Endothelial cell of umbilical vein (primary cell): ENCODE measurements at regions not wholly inside any gene's neighbourhood (a gene's known extent, or its start where the extent isn't known, plus 50 kb on each side); places are given as distances from the start of the nearest gene placed in this dataset.

Experiments
- BruUV-seq: library from RNA; stranded (reverse); fragments of 400-500 nt; replicated peaks from 2 replicates; lab custom pipeline; 2021; lab: Mats Ljungman, UMichigan
- CTCF ChIA-PET: fragments of 300-600, 350-600 bp; sonication (Branson Sonifier 250); formaldehyde crosslinking; loops from one replicate; lab custom pipeline; 2021; ENCODE audit warnings: antibody characterized with exemption, inconsistent platforms; lab: Charles Lee
- POLR2A ChIA-PET: fragments of 300-600, 350-600 bp; sonication (Branson Sonifier 250); formaldehyde crosslinking; loops from one replicate; lab custom pipeline; 2021; ENCODE audit warnings: antibody characterized with exemption, inconsistent platforms; lab: Charles Lee
- DNase-seq: peaks from one replicate; pipeline ENCODE4 v3.0.0-alpha.2; 2011; ENCODE audit warnings: low read depth, low spot score
- FAIRE-seq: peaks from 2 replicates; lab custom pipeline; 2011; peaks lifted over from hg19 to GRCh38; lab: Jason Lieb, UNC
- H2AFZ ChIP-seq: 2 replicates; pipeline ENCODE4 v1.6.0; 2012; ENCODE audit warnings: low read depth, low read length, control low read depth, inconsistent platforms
- H3K27ac ChIP-seq: 2 replicates; pipeline ENCODE4 v1.5.1; 2011; ENCODE audit warnings: low read depth, mild to moderate bottlenecking, control low read depth, low read length, moderate library complexity; ENCODE audit not compliant: insufficient read depth
- H3K27me3 ChIP-seq, 2 experiments: 2 replicates each; pipeline versions ENCODE4 v1.6.0 to v1.6.1; 2011; ENCODE audit warnings: low read length in 2 of 2, mixed read lengths in 1 of 2; ENCODE audit not compliant: control insufficient read depth in 2 of 2, insufficient read depth in 2 of 2
- H3K36me3 ChIP-seq, 2 experiments: 2 replicates in 1 of 2; 3 replicates in 1 of 2; pipeline ENCODE4 v1.5.1; 2011; ENCODE audit warnings: low read length in 2 of 2, mild to moderate bottlenecking in 1 of 2, moderate library complexity in 1 of 2; ENCODE audit not compliant: control insufficient read depth in 2 of 2, insufficient read depth in 2 of 2; ENCODE audit errors: extremely low read depth in 1 of 2
- H3K4me1 ChIP-seq: 3 replicates; pipeline ENCODE4 v1.5.1; 2011; ENCODE audit warnings: mild to moderate bottlenecking, low read length; ENCODE audit not compliant: control insufficient read depth, insufficient read depth; ENCODE audit errors: extremely low read depth
- H3K4me2 ChIP-seq: 2 replicates; pipeline ENCODE4 v1.6.1; 2011; ENCODE audit warnings: low read length, control low read depth, mixed read lengths; ENCODE audit not compliant: insufficient read depth
- H3K4me3 ChIP-seq, 3 experiments: fragments of 200-600 bp in 1 of 3; sonication (generic), shearing (Covaris generic) in 1 of 3; replicated peaks in 1 of 3; 2 replicates each; pipeline ENCODE4 v1.5.1; 2011 to 2016; ENCODE audit warnings: control low read depth in 3 of 3, low read length in 3 of 3, mild to moderate bottlenecking in 2 of 3, inconsistent platforms in 1 of 3, low read depth in 1 of 3, moderate library complexity in 1 of 3; ENCODE audit not compliant: insufficient read depth in 1 of 3
- H3K79me2 ChIP-seq: 2 replicates; pipeline ENCODE4 v1.6.0; 2012; ENCODE audit warnings: low read length, inconsistent platforms; ENCODE audit not compliant: control insufficient read depth, insufficient read depth
- H3K9ac ChIP-seq: replicated peaks from 2 replicates; pipeline ENCODE3; 2011; ENCODE audit warnings: low read length, control low read depth; ENCODE audit not compliant: insufficient read depth; ENCODE audit errors: extremely low read depth
- H3K9me1 ChIP-seq: replicated peaks from 3 replicates; pipeline ENCODE4 v1.6.0; 2011; ENCODE audit warnings: mild to moderate bottlenecking, low read length; ENCODE audit not compliant: control insufficient read depth, insufficient read depth; ENCODE audit errors: extremely low read depth
- H3K9me3 ChIP-seq: replicated peaks from 2 replicates; pipeline ENCODE4 v1.5.1; 2012; ENCODE audit warnings: low read length, inconsistent platforms; ENCODE audit not compliant: control insufficient read depth, insufficient read depth
- H4K20me1 ChIP-seq: replicated peaks from 2 replicates; pipeline ENCODE3; 2011; ENCODE audit warnings: mild to moderate bottlenecking, low read length; ENCODE audit not compliant: control insufficient read depth, insufficient read depth; ENCODE audit errors: extremely low read depth
- CTCF ChIP-seq, 2 donors: IDR thresholded peaks; 1 replicate in 1 of 2; 2 replicates in 1 of 2; pipeline ENCODE4 v1.5.1; 2011; ENCODE audit warnings: low read length in 2 of 2, mild to moderate bottlenecking in 2 of 2, moderate library complexity in 2 of 2, control low read depth in 1 of 2, inconsistent platforms in 1 of 2, low read depth in 1 of 2; ENCODE audit not compliant: insufficient read depth in 1 of 2; ENCODE audit errors: extremely low read depth in 1 of 2
- EZH2 ChIP-seq: IDR thresholded peaks from 2 replicates; pipeline ENCODE4 v1.6.1; 2012; ENCODE audit warnings: borderline replicate concordance, low read depth, mild to moderate bottlenecking, moderate library complexity, low read length, inconsistent platforms; ENCODE audit not compliant: severe bottlenecking
- FOS ChIP-seq: IDR thresholded peaks from 2 replicates; pipeline ENCODE4 v1.6.1; 2011; ENCODE audit warnings: mild to moderate bottlenecking, low read length, moderate library complexity, borderline replicate concordance; ENCODE audit not compliant: insufficient read depth
- GATA2 ChIP-seq: IDR thresholded peaks from 2 replicates; pipeline ENCODE4 v1.7.0; 2011; ENCODE audit warnings: low read depth, mild to moderate bottlenecking, moderate library complexity, mixed read lengths, low read length; ENCODE audit not compliant: insufficient read length, insufficient read depth
- JUN ChIP-seq: IDR thresholded peaks from 2 replicates; pipeline ENCODE4 v1.6.1; 2011; ENCODE audit warnings: borderline replicate concordance, low read depth; ENCODE audit not compliant: insufficient read length, insufficient read depth
- MAX ChIP-seq: IDR thresholded peaks from 2 replicates; pipeline ENCODE4 v1.6.1; 2011; ENCODE audit not compliant: insufficient read depth, insufficient read length
- MYC ChIP-seq: IDR thresholded peaks from one replicate; pipeline ENCODE4 v1.6.1; 2011; ENCODE audit warnings: mild to moderate bottlenecking, low read depth, low read length
- POLR2A ChIP-seq: IDR thresholded peaks from 2 replicates; pipeline ENCODE4 v1.6.1; 2012; ENCODE audit warnings: low read depth, mild to moderate bottlenecking, control low read depth, low read length
- POLR2AphosphoS5 ChIP-seq: IDR thresholded peaks from 2 replicates; pipeline ENCODE4 v1.6.1; 2012; ENCODE audit warnings: low read depth, mild to moderate bottlenecking, control low read depth, low read length, moderate library complexity; ENCODE audit not compliant: insufficient read depth
- dilution Hi-C: fragments of 300-500 bp; cut with MboI; formaldehyde crosslinking; loops from one replicate; pipeline ENCODE4 v1.15.0; 2019; ENCODE audit warnings: low sequenced_read_pairs; ENCODE audit not compliant: extremely low pct_ligation_motif_present
- intact Hi-C: fragments of 100-400 bp; cut with micrococcal nuclease; formaldehyde crosslinking; loops from one replicate; pipeline ENCODE4 v1.10.0; 2022

DNA sequence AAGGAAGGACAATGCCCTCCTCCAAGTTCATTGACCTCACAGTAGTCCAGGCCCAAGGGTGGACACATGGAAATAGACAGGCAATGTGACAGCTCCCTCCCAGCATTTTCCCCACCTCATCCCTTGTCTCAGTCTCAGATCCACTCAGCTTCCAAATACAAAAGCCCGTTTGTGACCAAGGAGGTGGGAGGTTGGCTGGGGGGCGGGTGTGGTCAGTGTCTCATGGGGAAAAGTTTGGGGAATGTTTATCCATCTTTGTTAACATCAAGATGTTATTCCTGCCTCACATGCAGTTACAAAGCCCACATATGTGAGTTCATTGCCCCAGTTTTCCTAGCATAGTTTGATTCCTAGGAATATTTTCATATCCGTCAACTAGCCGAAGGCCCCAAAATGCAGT lies 338.5 kb upstream of the PPP2R3A start:
- DNase-seq, result no peak
- dilution Hi-C loops (no loop called here), intact Hi-C loops (no loop called here)
- Histone ChIP-seq H3K4me1 (no peaks in the 10 kb centered on the region), H3K79me2 (no peaks in the 10 kb centered on the region), H3K9me1 (no peaks in the 10 kb centered on the region), H3K36me3 (no peaks in the 10 kb centered on the region), H4K20me1 (no peaks in the 10 kb centered on the region), H3K9me3 (no peaks in the 10 kb centered on the region), H3K4me3 (no peak overlapping the region), H3K27ac (no peak overlapping the region), H2AFZ (no peak overlapping the region), H3K4me2 (no peak overlapping the region), H3K27me3 (no peaks in the 10 kb centered on the region), H3K9ac (no peak overlapping the region)
- CTCF ChIA-PET, result no interaction called here
- BruUV-seq, result no TSS peak
- FAIRE-seq, result no peak
- POLR2A ChIA-PET, result no interaction called here
- TF ChIP-seq JUN (no peak), POLR2A (no peak), MYC (no peak), FOS (no peak), EZH2 (no peak), CTCF (IDR thresholded peaks at IDR 0.05; ENCODE audit: extremely low read depth in 1 of 2, insufficient read depth in 1 of 2, low read depth in 1 of 2, low read length in 2 of 2) (no peak), POLR2AphosphoS5 (no peak), GATA2 (no peak), MAX (no peak)
